ENCODE measurements at regions not wholly inside any gene's neighbourhood (a gene's known extent, or its start where the extent isn't known, plus 50 kb on each side); places are given as distances from the start of the nearest gene placed in this dataset.

GRCh38 chr18:22536558-22536957 is 118.8 kb upstream of the CTAGE1 start:
- H3K4me3 ChIP-seq, result no peak overlapping the region
- H3K36me3 ChIP-seq (ENCODE audit: low read depth), result no peaks in the 10 kb centered on the region
- H3K4me1 ChIP-seq (ENCODE audit: low read depth), result no peaks in the 10 kb centered on the region
- no peaks in the 10 kb centered on the region for H3K9me3 ChIP-seq
- intact Hi-C loops (cut with DNase I, micrococcal nuclease), result no loop called here
- DNase-seq, result no peak
- no peak for ATAC-seq
- TF ChIP-seq CTCF (IDR thresholded peaks at IDR 0.05), result no peak

GRCh38 chr18:22538426-22538825 is 120.7 kb upstream of the CTAGE1 start:
- no peak overlapping the region for H3K4me3 ChIP-seq
- no peaks in the 10 kb centered on the region for H3K4me1 ChIP-seq (ENCODE audit: low read depth)
- DNase-seq, result no peak
- intact Hi-C loops (cut with DNase I, micrococcal nuclease), result no loop called here
- H3K36me3 ChIP-seq (ENCODE audit: low read depth), result no peaks in the 10 kb centered on the region
- ATAC-seq, result no peak
- no peaks in the 10 kb centered on the region for H3K9me3 ChIP-seq
- no peak for TF ChIP-seq CTCF (IDR thresholded peaks at IDR 0.05)

DNA sequence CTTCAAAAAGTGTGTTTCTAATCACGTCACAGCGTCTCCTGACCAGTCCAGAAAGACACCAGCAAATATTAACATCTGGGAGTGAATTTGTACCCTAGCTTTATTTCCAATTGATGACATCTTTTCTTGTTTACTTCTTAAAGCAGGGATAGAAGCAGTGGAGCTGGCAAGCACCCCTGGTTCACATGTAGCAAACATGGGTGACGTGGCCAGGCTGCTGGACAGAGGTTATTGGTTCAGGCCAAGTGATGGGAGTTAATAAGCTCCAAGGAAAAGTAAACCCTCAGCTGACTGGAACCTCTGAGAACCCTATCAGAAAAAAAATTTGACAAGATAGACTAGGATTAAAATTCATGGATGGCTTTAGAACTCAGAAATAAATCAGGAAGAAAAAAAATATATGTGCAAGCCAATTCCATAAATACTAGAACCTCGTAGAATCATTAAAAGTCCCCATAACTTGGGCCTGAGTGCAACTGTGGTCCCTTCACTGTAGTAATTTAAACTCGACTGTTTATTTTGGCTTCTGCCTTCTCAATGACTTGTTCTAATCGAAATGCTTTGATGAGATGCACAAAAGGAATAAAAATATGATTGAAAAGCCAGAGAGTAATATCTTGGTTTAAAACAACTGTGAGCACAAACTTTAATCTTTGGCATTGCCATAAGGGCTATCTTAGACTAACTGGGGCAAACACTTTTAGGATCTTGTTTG is 121.5 kb upstream of the CTAGE1 start:
- H3K9me3 ChIP-seq, result no peaks in the 10 kb centered on the region
- no peak for TF ChIP-seq CTCF (IDR thresholded peaks at IDR 0.05)
- intact Hi-C loops (cut with DNase I, micrococcal nuclease), result no loop called here
- no peak overlapping the region for H3K4me3 ChIP-seq
- no peak for DNase-seq
- H3K4me1 ChIP-seq (ENCODE audit: low read depth), result no peaks in the 10 kb centered on the region
- H3K36me3 ChIP-seq (ENCODE audit: low read depth), result no peaks in the 10 kb centered on the region
- ATAC-seq, result no peak

DNA sequence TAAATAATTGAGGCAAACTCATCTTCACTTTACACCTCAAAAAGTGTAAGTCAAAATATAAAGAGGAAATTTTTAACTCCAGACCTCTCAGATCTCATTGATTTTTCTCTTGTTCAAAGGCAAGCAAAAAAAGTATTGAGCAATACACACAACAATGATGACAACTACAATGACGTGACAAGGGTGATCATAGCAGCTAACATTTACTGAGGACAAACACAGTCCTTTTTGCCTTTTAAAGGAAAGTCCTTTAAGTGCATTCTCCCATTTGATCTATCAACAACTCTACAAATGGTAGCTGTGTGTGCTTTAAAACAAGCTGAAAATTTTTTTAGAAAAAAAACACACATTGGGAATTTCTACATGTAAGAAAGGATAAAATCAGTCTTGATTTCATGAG is 123.5 kb upstream of the CTAGE1 start:
- DNase-seq, result no peak
- H3K36me3 ChIP-seq (ENCODE audit: low read depth), result no peaks in the 10 kb centered on the region
- TF ChIP-seq CTCF (IDR thresholded peaks at IDR 0.05), result no peak
- no peaks in the 10 kb centered on the region for H3K4me1 ChIP-seq (ENCODE audit: low read depth)
- no peak for ATAC-seq
- intact Hi-C loops (cut with DNase I, micrococcal nuclease), result no loop called here
- H3K4me3 ChIP-seq, result no peak overlapping the region
- no peaks in the 10 kb centered on the region for H3K9me3 ChIP-seq

DNA sequence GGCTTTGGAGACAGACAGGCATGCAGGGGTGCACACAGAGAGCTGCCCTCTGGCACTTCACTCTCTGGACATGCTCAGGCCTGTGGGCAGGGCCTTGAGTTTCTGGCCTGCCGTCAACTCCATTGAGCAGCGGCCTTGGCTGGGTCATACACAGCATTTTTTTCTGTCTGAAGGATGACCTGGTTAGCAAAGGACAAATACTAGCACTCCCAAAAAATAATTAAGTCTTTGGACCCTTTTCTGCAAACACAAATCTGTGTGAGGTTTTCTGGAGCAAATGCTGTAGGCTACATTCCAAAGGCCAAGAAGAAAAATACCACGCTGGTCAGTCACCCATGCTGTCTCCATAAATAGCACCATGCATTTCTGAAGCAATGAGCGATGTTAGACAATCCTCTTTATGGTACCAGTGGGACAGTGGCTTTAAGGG is 124.7 kb upstream of the CTAGE1 start:
- intact Hi-C loops (cut with DNase I, micrococcal nuclease), result no loop called here
- no peak for DNase-seq
- H3K36me3 ChIP-seq (ENCODE audit: low read depth), result no peaks in the 10 kb centered on the region
- no peaks in the 10 kb centered on the region for H3K9me3 ChIP-seq
- no peak for ATAC-seq
- H3K4me3 ChIP-seq, result no peak overlapping the region
- TF ChIP-seq CTCF (IDR thresholded peaks at IDR 0.05), result no peak
- no peaks in the 10 kb centered on the region for H3K4me1 ChIP-seq (ENCODE audit: low read depth)

DNA sequence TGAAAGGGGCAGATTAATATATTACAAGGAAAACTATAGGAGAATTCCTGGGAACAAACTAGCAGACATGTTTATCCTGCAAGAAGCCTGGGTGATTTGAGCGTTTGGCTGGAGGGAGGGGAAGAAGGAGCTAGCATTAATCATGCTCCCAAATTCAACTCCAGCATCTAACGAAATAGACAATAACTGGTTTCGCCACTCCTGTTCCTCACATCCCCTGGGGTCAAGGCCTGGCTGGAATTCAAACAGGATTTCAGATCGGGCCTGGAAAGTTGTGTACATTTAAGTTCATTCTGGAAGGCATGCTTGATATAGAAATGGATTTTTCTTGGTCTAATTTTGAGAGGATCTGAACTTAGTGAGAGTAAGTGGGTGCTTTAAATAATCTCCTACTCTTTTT is 126.1 kb upstream of the CTAGE1 start:
- DNase-seq, result no peak
- TF ChIP-seq CTCF (IDR thresholded peaks at IDR 0.05), result no peak
- no peaks in the 10 kb centered on the region for H3K36me3 ChIP-seq (ENCODE audit: low read depth)
- no peaks in the 10 kb centered on the region for H3K9me3 ChIP-seq
- H3K4me1 ChIP-seq (ENCODE audit: low read depth), result no peaks in the 10 kb centered on the region
- intact Hi-C loops (cut with DNase I, micrococcal nuclease), result no loop called here
- ATAC-seq, result no peak
- H3K4me3 ChIP-seq, result no peak overlapping the region

All from mucosa of descending colon (tissue), 3 donors.